ENCODE measurements at regions not wholly inside any gene's neighbourhood (a gene's known extent, or its start where the extent isn't known, plus 50 kb on each side); places are given as distances from the start of the nearest gene placed in this dataset.
"Not testable (repeated sequence)": the region's sequence is repeated elsewhere in the genome, so short reads cannot be mapped to it uniquely, and the experiment has no call there.

GRCh38 chr3:177438596-177439220 is 241.4 kb upstream of the TBL1XR1 start:
- DNase-seq = no peak

GRCh38 chr3:177439694-177440269 is 242.5 kb upstream of the TBL1XR1 start:
- no peak for DNase-seq

GRCh38 chr3:177440456-177441104 is 243.3 kb upstream of the TBL1XR1 start:
- no peak for DNase-seq

- DNase-seq = no peak
Measured at GRCh38 chr3:177441276-177441812, 244.1 kb upstream of the TBL1XR1 start.

GRCh38 chr3:177441813-177442646 is 244.7 kb upstream of the TBL1XR1 start:
- peak; percentile 21 for DNase-seq

- no peak for DNase-seq
Measured at GRCh38 chr3:177443469-177443868, 246.2 kb upstream of the TBL1XR1 start.

- no peak for DNase-seq
Measured at GRCh38 chr3:177444696-177445095, 247.4 kb upstream of the TBL1XR1 start.

- DNase-seq = no peak
Measured at GRCh38 chr3:177445549-177445948, 248.3 kb upstream of the TBL1XR1 start.

- no peak for DNase-seq
Measured at GRCh38 chr3:177446165-177446601, 248.9 kb upstream of the TBL1XR1 start.

- no peak for DNase-seq
Measured at GRCh38 chr3:177447938-177448337, 250.7 kb upstream of the TBL1XR1 start.

- no peak for DNase-seq
Measured at GRCh38 chr3:177448987-177449359, 251.7 kb upstream of the TBL1XR1 start.

GRCh38 chr3:177449360-177450006 is 252.2 kb upstream of the TBL1XR1 start:
- peak; percentile 51 for DNase-seq

- no peak for DNase-seq
Measured at GRCh38 chr3:177451301-177451750, 254.0 kb upstream of the TBL1XR1 start.

GRCh38 chr3:177451864-177452830 is 254.9 kb upstream of the TBL1XR1 start:
- DNase-seq = no peak

- no peak for DNase-seq
Measured at GRCh38 chr3:177452831-177453450, 255.7 kb upstream of the TBL1XR1 start.

GRCh38 chr3:177453451-177453844 is 256.2 kb upstream of the TBL1XR1 start:
- DNase-seq = no peak

- DNase-seq = not testable (repeated sequence)
Measured at GRCh38 chr3:177457204-177457603, 259.9 kb upstream of the TBL1XR1 start.

GRCh38 chr3:177459401-177459800 is 262.1 kb upstream of the TBL1XR1 start:
- DNase-seq = no peak

- no peak for DNase-seq
Measured at GRCh38 chr3:177460047-177460446, 262.8 kb upstream of the TBL1XR1 start.

GRCh38 chr3:177461765-177462164 is 264.5 kb upstream of the TBL1XR1 start:
- no peak for DNase-seq

GRCh38 chr3:177463341-177463740 is 266.1 kb upstream of the TBL1XR1 start:
- not testable (repeated sequence) for DNase-seq

Measured in SIG-M5 (cell line).